ENCODE measurements at regions not wholly inside any gene's neighbourhood (a gene's known extent, or its start where the extent isn't known, plus 50 kb on each side); places are given as distances from the start of the nearest gene placed in this dataset.

DNA sequence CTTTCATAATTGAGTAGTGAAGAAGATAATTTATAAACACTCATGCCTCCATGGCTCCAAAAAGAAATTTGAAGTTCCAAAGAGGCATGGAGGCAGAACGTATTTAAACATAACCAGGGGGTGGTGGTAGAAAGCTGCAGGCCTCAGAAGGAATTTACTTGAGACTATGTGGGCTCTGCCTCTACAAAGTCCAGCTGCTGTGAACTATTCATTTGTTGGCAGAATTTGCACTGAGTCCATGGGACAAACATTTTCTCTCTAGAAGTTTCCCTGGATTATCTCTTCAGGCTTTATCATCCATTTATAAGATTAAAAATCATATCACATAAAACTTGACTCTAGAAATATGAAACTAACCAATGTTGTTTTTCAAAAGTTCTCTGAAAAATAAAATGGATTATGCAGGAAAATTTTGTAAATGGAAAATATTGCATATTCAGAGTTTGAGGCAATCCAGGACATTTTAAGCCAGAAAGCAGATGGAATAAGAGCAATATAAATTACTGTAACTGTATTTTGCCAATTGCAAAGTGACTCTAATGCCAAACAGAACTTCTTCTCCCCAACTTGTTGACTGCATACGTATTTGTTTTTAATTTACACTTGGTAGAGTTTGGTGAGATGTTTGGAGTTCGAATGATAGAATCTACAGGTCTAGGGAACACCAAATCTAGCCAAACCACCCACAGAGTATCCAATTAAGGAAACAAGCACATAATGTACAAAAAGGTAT is 258.2 kb downstream of the ENC1 start:
- no peak for TF ChIP-seq EZH2 (IDR thresholded peaks at IDR 0.05; ENCODE audit: low read depth, low read length, severe bottlenecking)
- no peak for TF ChIP-seq YY1 (IDR thresholded peaks at IDR 0.05; ENCODE audit: low read depth, low read length)
- TF ChIP-seq HDAC6 (IDR thresholded peaks at IDR 0.05; ENCODE audit: low read depth, low read length), result no peak
- TF ChIP-seq JUN (IDR thresholded peaks at IDR 0.05; ENCODE audit: low read depth, low read length), result no peak
- TF ChIP-seq, protein P1, sequence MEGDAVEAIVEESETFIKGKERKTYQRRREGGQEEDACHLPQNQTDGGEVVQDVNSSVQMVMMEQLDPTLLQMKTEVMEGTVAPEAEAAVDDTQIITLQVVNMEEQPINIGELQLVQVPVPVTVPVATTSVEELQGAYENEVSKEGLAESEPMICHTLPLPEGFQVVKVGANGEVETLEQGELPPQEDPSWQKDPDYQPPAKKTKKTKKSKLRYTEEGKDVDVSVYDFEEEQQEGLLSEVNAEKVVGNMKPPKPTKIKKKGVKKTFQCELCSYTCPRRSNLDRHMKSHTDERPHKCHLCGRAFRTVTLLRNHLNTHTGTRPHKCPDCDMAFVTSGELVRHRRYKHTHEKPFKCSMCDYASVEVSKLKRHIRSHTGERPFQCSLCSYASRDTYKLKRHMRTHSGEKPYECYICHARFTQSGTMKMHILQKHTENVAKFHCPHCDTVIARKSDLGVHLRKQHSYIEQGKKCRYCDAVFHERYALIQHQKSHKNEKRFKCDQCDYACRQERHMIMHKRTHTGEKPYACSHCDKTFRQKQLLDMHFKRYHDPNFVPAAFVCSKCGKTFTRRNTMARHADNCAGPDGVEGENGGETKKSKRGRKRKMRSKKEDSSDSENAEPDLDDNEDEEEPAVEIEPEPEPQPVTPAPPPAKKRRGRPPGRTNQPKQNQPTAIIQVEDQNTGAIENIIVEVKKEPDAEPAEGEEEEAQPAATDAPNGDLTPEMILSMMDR (IDR thresholded peaks at IDR 0.05; ENCODE audit: control extremely low read depth in 1 of 3, insufficient read depth in 1 of 3, low read depth in 1 of 3, low read length in 3 of 3), result no peak
- TF ChIP-seq POU5F1 (IDR thresholded peaks at IDR 0.05; ENCODE audit: low read depth, low read length), result no peak
- no peak for TF ChIP-seq SAP30 (IDR thresholded peaks at IDR 0.05; ENCODE audit: insufficient read depth, insufficient replicate concordance, low read length)
